ENCODE measurements at regions not wholly inside any gene's neighbourhood (a gene's known extent, or its start where the extent isn't known, plus 50 kb on each side); places are given as distances from the start of the nearest gene placed in this dataset.

- ATAC-seq (no peak), DNase-seq (ENCODE audit: low read depth, low spot score) (no peak)
- POLR2A ChIA-PET: no interaction called here
- no TSS peak for BruUV-seq (replicated peaks)
- intact Hi-C loops (cut with micrococcal nuclease; ENCODE audit: unreplicated experiment) (loop anchor here (10.0 kb wide), 1 partner anchor 169 kb away; no protein-coding TSS in a partner anchor), in situ Hi-C loops (cut with HindIII; ENCODE audit: low pct_unique_long_range_greater_than_20kb, low sequenced_read_pairs) (no loop called here)
- CTCF ChIA-PET: no interaction called here
- Histone ChIP-seq H3K27me3 (ENCODE audit: control insufficient read depth, insufficient read depth, low read length) (peaks cover 2% of the 10 kb centered on the region; the same call in 1 of the 2 replicates), H3K36me3 (ENCODE audit: control insufficient read depth, insufficient read depth, low read length) (no peaks in the 10 kb centered on the region), H3K27ac (ENCODE audit: low read length) (no peak overlapping the region), H3K4me3 (ENCODE audit: low read depth in 2 of 2, low read length in 2 of 2) (no peak overlapping the region), H3K4me1 (ENCODE audit: control insufficient read depth, insufficient read depth, low read length) (no peaks in the 10 kb centered on the region), H3K9me3 (ENCODE audit: control insufficient read depth, insufficient read depth, low read depth, low read length) (no peaks in the 10 kb centered on the region)
- TF ChIP-seq CTCF (IDR thresholded peaks at IDR 0.05) (no peak), REST (IDR thresholded peaks at IDR 0.05; ENCODE audit: insufficient read depth in 1 of 2, low read depth in 2 of 2, low read length in 1 of 2) (no peak), SIN3A (IDR thresholded peaks at IDR 0.05; ENCODE audit: borderline replicate concordance, insufficient read depth, low read depth, low read length) (no peak), POLR2AphosphoS5 (IDR thresholded peaks at IDR 0.05; ENCODE audit: low read depth, low read length) (no peak), TCF7L2 (IDR thresholded peaks at IDR 0.05; ENCODE audit: low read depth, low read length) (no peak)
Measured at GRCh38 chrX:124215786-124216185, 116.7 kb upstream of the TEX13D start.

- no peak for DNase-seq (ENCODE audit: low read depth, low spot score)
- Histone ChIP-seq H3K27me3 (ENCODE audit: control insufficient read depth, insufficient read depth, low read length) (peaks cover 2% of the 10 kb centered on the region; the same call in 1 of the 2 replicates), H3K9me3 (ENCODE audit: control insufficient read depth, insufficient read depth, low read depth, low read length) (no peaks in the 10 kb centered on the region), H3K4me1 (ENCODE audit: control insufficient read depth, insufficient read depth, low read length) (no peaks in the 10 kb centered on the region), H3K36me3 (ENCODE audit: control insufficient read depth, insufficient read depth, low read length) (no peaks in the 10 kb centered on the region), H3K4me3 (ENCODE audit: low read depth in 2 of 2, low read length in 2 of 2) (no peak overlapping the region), H3K27ac (ENCODE audit: low read length) (no peak overlapping the region)
- no TSS peak for BruUV-seq (replicated peaks)
- ATAC-seq: no peak
- no peak for TF ChIP-seq CTCF (IDR thresholded peaks at IDR 0.05)
- TF ChIP-seq POLR2AphosphoS5 (IDR thresholded peaks at IDR 0.05; ENCODE audit: low read depth, low read length): no peak
- TF ChIP-seq REST (IDR thresholded peaks at IDR 0.05; ENCODE audit: insufficient read depth in 1 of 2, low read depth in 2 of 2, low read length in 1 of 2): no peak
- in situ Hi-C loops (cut with HindIII; ENCODE audit: low pct_unique_long_range_greater_than_20kb, low sequenced_read_pairs) (no loop called here), intact Hi-C loops (cut with micrococcal nuclease; ENCODE audit: unreplicated experiment) (loop anchor here (10.0 kb wide), 1 partner anchor 168 kb away; no protein-coding TSS in a partner anchor)
- CTCF ChIA-PET: no interaction called here
- POLR2A ChIA-PET: no interaction called here
Measured at GRCh38 chrX:124216396-124217115, 115.9 kb upstream of the TEX13D start.
